ENCODE measurements at regions not wholly inside any gene's neighbourhood (a gene's known extent, or its start where the extent isn't known, plus 50 kb on each side); places are given as distances from the start of the nearest gene placed in this dataset.

DNA sequence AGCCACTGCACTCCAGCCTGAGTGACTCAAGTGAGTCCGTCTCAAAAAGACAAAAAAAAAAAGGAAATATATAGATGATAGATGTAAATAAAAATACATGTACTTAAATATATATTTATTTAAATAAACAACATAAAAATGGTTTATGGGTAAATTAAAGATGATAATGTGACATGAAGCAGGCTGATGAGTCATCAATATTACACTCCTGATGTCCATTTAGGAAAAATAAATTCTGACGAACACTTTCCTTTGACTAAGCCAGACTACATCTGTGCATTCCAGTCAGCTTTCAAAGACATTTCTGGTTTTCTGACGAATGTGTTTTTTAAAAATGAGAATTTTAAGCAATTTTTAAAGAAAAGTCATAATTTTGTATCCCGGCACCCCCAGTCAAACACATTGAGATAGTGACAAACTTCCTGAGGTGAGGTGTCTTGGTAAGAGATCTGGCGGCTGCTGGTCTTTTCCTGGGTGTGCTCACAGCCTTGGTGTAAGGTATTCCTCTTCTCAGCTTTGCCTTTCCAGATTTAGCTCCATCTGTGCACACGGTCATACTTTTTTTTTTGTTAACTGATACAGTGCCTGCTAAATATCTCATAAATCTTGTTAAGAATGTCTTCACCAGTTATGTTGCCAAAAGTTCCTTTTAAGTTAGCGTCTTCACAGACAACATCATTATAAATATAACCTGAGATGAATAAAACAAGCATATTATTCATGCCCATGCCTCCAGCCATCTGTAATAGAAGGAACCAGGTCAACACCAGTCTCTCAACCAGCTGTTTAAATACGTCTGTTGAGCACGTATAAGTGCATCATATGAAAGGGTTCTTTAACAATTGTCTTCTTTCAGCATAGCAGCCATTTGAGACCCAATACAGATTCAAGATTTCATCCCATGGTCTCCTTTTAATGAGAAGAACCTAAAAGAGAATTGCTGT lies 214.5 kb upstream of the PLD5 start:
- H3K4me1 ChIP-seq = no peaks in the 10 kb centered on the region
- intact Hi-C loops (cut with DNase I; ENCODE audit: low total_unique reads) = no loop called here
- no peak overlapping the region for H3K4me3 ChIP-seq
- TF ChIP-seq, protein P1, sequence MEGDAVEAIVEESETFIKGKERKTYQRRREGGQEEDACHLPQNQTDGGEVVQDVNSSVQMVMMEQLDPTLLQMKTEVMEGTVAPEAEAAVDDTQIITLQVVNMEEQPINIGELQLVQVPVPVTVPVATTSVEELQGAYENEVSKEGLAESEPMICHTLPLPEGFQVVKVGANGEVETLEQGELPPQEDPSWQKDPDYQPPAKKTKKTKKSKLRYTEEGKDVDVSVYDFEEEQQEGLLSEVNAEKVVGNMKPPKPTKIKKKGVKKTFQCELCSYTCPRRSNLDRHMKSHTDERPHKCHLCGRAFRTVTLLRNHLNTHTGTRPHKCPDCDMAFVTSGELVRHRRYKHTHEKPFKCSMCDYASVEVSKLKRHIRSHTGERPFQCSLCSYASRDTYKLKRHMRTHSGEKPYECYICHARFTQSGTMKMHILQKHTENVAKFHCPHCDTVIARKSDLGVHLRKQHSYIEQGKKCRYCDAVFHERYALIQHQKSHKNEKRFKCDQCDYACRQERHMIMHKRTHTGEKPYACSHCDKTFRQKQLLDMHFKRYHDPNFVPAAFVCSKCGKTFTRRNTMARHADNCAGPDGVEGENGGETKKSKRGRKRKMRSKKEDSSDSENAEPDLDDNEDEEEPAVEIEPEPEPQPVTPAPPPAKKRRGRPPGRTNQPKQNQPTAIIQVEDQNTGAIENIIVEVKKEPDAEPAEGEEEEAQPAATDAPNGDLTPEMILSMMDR (IDR thresholded peaks at IDR 0.05) = no peak
- TF ChIP-seq POLR2A (IDR thresholded peaks at IDR 0.05) = no peak
- no peak overlapping the region for H3K27ac ChIP-seq
- no peaks in the 10 kb centered on the region for H3K27me3 ChIP-seq
- H3K9me3 ChIP-seq = no peaks in the 10 kb centered on the region
- no peaks in the 10 kb centered on the region for H3K36me3 ChIP-seq
- no peak for DNase-seq

GRCh38 chr1:242736611-242737010 lies 212.1 kb upstream of the PLD5 start:
- intact Hi-C loops (cut with DNase I; ENCODE audit: low total_unique reads) = no loop called here
- H3K36me3 ChIP-seq = no peaks in the 10 kb centered on the region
- H3K4me1 ChIP-seq = no peaks in the 10 kb centered on the region
- H3K27me3 ChIP-seq = no peaks in the 10 kb centered on the region
- no peak overlapping the region for H3K27ac ChIP-seq
- H3K4me3 ChIP-seq = no peak overlapping the region
- no peak for TF ChIP-seq POLR2A (IDR thresholded peaks at IDR 0.05)
- TF ChIP-seq, protein P1 (IDR thresholded peaks at IDR 0.05) = no peak
- DNase-seq = no peak
- H3K9me3 ChIP-seq = no peaks in the 10 kb centered on the region

- no peak for TF ChIP-seq POLR2A (IDR thresholded peaks at IDR 0.05)
- TF ChIP-seq, protein P1 (IDR thresholded peaks at IDR 0.05) = no peak
- intact Hi-C loops (cut with DNase I; ENCODE audit: low total_unique reads) = no loop called here
- no peak overlapping the region for H3K27ac ChIP-seq
- no peak for DNase-seq
- no peaks in the 10 kb centered on the region for H3K4me1 ChIP-seq
- H3K36me3 ChIP-seq = no peaks in the 10 kb centered on the region
- H3K27me3 ChIP-seq = no peaks in the 10 kb centered on the region
- no peak overlapping the region for H3K4me3 ChIP-seq
- no peaks in the 10 kb centered on the region for H3K9me3 ChIP-seq
Observed at GRCh38 chr1:242735323-242735722, 210.8 kb upstream of the PLD5 start.

- intact Hi-C loops (cut with DNase I; ENCODE audit: low total_unique reads) = no loop called here
Observed at GRCh38 chr1:242731446-242731845, 206.9 kb upstream of the PLD5 start.

DNA sequence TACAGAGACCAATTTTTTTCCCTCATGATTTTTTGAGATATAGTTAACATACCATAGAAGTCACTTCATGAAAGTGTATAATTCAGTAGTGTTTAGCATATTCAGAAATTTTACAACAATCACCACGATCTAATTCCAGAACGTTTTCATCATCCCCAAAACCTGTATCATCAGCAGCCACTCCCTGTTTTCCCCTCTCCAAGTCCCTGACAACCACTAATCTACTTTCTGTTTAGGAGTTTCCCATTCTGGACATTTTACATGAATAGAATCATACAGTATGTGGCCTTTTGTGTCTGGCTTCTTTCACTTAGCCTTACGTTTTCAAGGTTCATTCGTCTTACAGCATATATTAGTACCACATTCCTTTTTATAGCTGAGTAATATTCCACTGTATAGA lies 204.2 kb upstream of the PLD5 start:
- Histone ChIP-seq H3K4me1 (no peaks in the 10 kb centered on the region), H3K27me3 (no peaks in the 10 kb centered on the region), H3K4me3 (no peak overlapping the region), H3K36me3 (no peaks in the 10 kb centered on the region), H3K9me3 (no peaks in the 10 kb centered on the region), H3K27ac (no peak overlapping the region)
- no peak for DNase-seq
- intact Hi-C loops (cut with DNase I; ENCODE audit: low total_unique reads) = no loop called here
- no peak for TF ChIP-seq POLR2A (IDR thresholded peaks at IDR 0.05)
- TF ChIP-seq, protein P1 (IDR thresholded peaks at IDR 0.05) = no peak

More at GRCh38 chr1:242731446-242731845, 206.9 kb upstream of the PLD5 start:
- Histone ChIP-seq H3K36me3 (no peaks in the 10 kb centered on the region), H3K4me1 (no peaks in the 10 kb centered on the region), H3K27ac (no peak overlapping the region), H3K9me3 (no peaks in the 10 kb centered on the region), H3K27me3 (no peaks in the 10 kb centered on the region), H3K4me3 (no peak overlapping the region)
- TF ChIP-seq, protein P1 (IDR thresholded peaks at IDR 0.05) = no peak
- no peak for TF ChIP-seq POLR2A (IDR thresholded peaks at IDR 0.05)
- no peak for DNase-seq
